ENCODE measurements at regions not wholly inside any gene's neighbourhood (a gene's known extent, or its start where the extent isn't known, plus 50 kb on each side); places are given as distances from the start of the nearest gene placed in this dataset.

- DNase-seq (ENCODE audit: low read depth) = no peak
Measured at GRCh38 chr20:4369119-4369797, 120.2 kb upstream of the ADRA1D start.

GRCh38 chr20:4366076-4366475 lies 117.0 kb upstream of the ADRA1D start:
- DNase-seq (ENCODE audit: low read depth) = no peak

GRCh38 chr20:4358552-4358951 lies 109.5 kb upstream of the ADRA1D start:
- DNase-seq (ENCODE audit: low read depth) = no peak

GRCh38 chr20:4352348-4352747 lies 103.3 kb upstream of the ADRA1D start:
- DNase-seq (ENCODE audit: low read depth) = no peak

GRCh38 chr20:4350096-4350495 lies 101.0 kb upstream of the ADRA1D start:
- no peak for DNase-seq (ENCODE audit: low read depth)

GRCh38 chr20:4344670-4345069 lies 95.6 kb upstream of the ADRA1D start:
- DNase-seq (ENCODE audit: low read depth) = no peak

- no peak for DNase-seq (ENCODE audit: low read depth)
Measured at GRCh38 chr20:4342609-4343008, 93.5 kb upstream of the ADRA1D start.

- peak; percentile 78 for DNase-seq (ENCODE audit: low read depth)
Measured at GRCh38 chr20:4341804-4342485, 92.9 kb upstream of the ADRA1D start.

- no peak for DNase-seq (ENCODE audit: low read depth)
Measured at GRCh38 chr20:4335722-4336121, 86.6 kb upstream of the ADRA1D start.

- no peak for DNase-seq (ENCODE audit: low read depth)
Measured at GRCh38 chr20:4332121-4332860, 83.2 kb upstream of the ADRA1D start.

GRCh38 chr20:4330011-4330410 lies 80.9 kb upstream of the ADRA1D start:
- DNase-seq (ENCODE audit: low read depth) = no peak

GRCh38 chr20:4329232-4329631 lies 80.1 kb upstream of the ADRA1D start:
- no peak for DNase-seq (ENCODE audit: low read depth)

- DNase-seq (ENCODE audit: low read depth) = no peak
Measured at GRCh38 chr20:4328541-4328940, 79.5 kb upstream of the ADRA1D start.

- no peak for DNase-seq (ENCODE audit: low read depth)
Measured at GRCh38 chr20:4327956-4328355, 78.9 kb upstream of the ADRA1D start.

- DNase-seq (ENCODE audit: low read depth) = no peak
Measured at GRCh38 chr20:4326195-4327065, 77.3 kb upstream of the ADRA1D start.

GRCh38 chr20:4325548-4326187 lies 76.6 kb upstream of the ADRA1D start:
- no peak for DNase-seq (ENCODE audit: low read depth)

GRCh38 chr20:4324611-4325243 lies 75.6 kb upstream of the ADRA1D start:
- DNase-seq (ENCODE audit: low read depth) = no peak

GRCh38 chr20:4322499-4322898 lies 73.4 kb upstream of the ADRA1D start:
- no peak for DNase-seq (ENCODE audit: low read depth)

- no peak for DNase-seq (ENCODE audit: low read depth)
Measured at GRCh38 chr20:4320291-4320690, 71.2 kb upstream of the ADRA1D start.

- DNase-seq (ENCODE audit: low read depth) = no peak
Measured at GRCh38 chr20:4318891-4319290, 69.8 kb upstream of the ADRA1D start.
